GM12878 (cell line): ENCODE measurements at regions not wholly inside any gene's neighbourhood (a gene's known extent, or its start where the extent isn't known, plus 50 kb on each side); places are given as distances from the start of the nearest gene placed in this dataset.
"Not testable (repeated sequence)": the region's sequence is repeated elsewhere in the genome, so short reads cannot be mapped to it uniquely, and the experiment has no call there.

ENCODE experiments used
- ATAC-seq: fragments of 200-7000 bp; cut with Tn5 transposase; 3 replicates; pipeline ENCODE4 v1.9.1; 2020; ENCODE audit warnings: mild to moderate bottlenecking, moderate library complexity
- BruUV-seq: library from RNA; stranded (reverse); fragments of 400-500 nt; replicated peaks from 2 replicates; lab custom pipeline; 2021; lab: Mats Ljungman, UMichigan
- CTCF ChIA-PET: fragments of 300-600 bp; sonication (Branson Sonifier 250); formaldehyde crosslinking; extraction: SDS; loops from one replicate; lab custom pipeline; 2021; ENCODE audit warnings: inconsistent platforms; lab: Yijun Ruan, JAX
- POLR2A ChIA-PET: fragments of 350-600 bp; formaldehyde crosslinking; extraction: SDS; loops from one replicate; lab custom pipeline; 2021; ENCODE audit warnings: inconsistent platforms; lab: Charles Lee
- RAD21 ChIA-PET: fragments of 300-600 bp; sonication (Branson Sonifier 250); formaldehyde crosslinking; loops from one replicate; lab custom pipeline; 2023; ENCODE audit warnings: antibody characterized with exemption; ENCODE audit not compliant: unreplicated experiment; lab: Charles Lee
- SMC1A ChIA-PET: fragments of 300-600 bp; sonication (Branson Sonifier 250); formaldehyde crosslinking; loops from one replicate; lab custom pipeline; 2023; ENCODE audit not compliant: unreplicated experiment, uncharacterized antibody; lab: Charles Lee
- DNase-seq: peaks from one replicate; pipeline ENCODE4 v3.0.0-alpha.2; 2011; ENCODE audit warnings: low read depth, low spot score
- FAIRE-seq: peaks from 3 replicates; lab custom pipeline; 2011; peaks lifted over from hg19 to GRCh38; lab: Jason Lieb, UNC
- H2AFZ ChIP-seq: 2 replicates; pipeline ENCODE4 v1.6.0; 2011; ENCODE audit warnings: low read depth, low read length, control low read depth; ENCODE audit not compliant: control insufficient read depth
- H3K27ac ChIP-seq: 2 replicates; pipeline ENCODE4 v1.5.1; 2011; ENCODE audit warnings: control low read depth; ENCODE audit not compliant: control insufficient read depth, insufficient read depth
- H3K27me3 ChIP-seq, 2 experiments: replicated peaks in 1 of 2; 2 replicates each; pipeline versions ENCODE4 v1.6.0 to v1.6.1; 2011; ENCODE audit warnings: low read length in 1 of 2; ENCODE audit not compliant: control insufficient read depth in 2 of 2, insufficient read depth in 2 of 2
- H3K36me3 ChIP-seq, 2 experiments: 2 replicates each; pipeline ENCODE4 v1.5.1; 2011; ENCODE audit warnings: low read length in 1 of 2; ENCODE audit not compliant: control insufficient read depth in 2 of 2, insufficient read depth in 2 of 2
- H3K4me1 ChIP-seq: 2 replicates; pipeline ENCODE4 v1.6.1; 2011; ENCODE audit warnings: mild to moderate bottlenecking, low read length, moderate library complexity, mixed read lengths; ENCODE audit not compliant: control insufficient read depth, insufficient read depth
- H3K4me2 ChIP-seq: 2 replicates; pipeline ENCODE4 v1.6.0; 2011; ENCODE audit warnings: control low read depth; ENCODE audit not compliant: control insufficient read depth, insufficient read depth
- H3K4me3 ChIP-seq: fragments of 200-600 bp; sonication (generic); 2 replicates; pipeline ENCODE4 v1.5.1; 2016
- H3K79me2 ChIP-seq: 2 replicates; pipeline ENCODE4 v1.6.0; 2011; ENCODE audit warnings: low read length; ENCODE audit not compliant: control insufficient read depth, insufficient read depth
- H3K9ac ChIP-seq: 2 replicates; pipeline ENCODE4 v1.8.0; 2011; ENCODE audit warnings: low read length, control low read depth, mixed read lengths; ENCODE audit not compliant: control insufficient read depth, insufficient read depth
- H3K9me3 ChIP-seq: replicated peaks from 3 replicates; pipeline ENCODE4 v1.5.1; 2011; ENCODE audit warnings: mild to moderate bottlenecking, low read length; ENCODE audit not compliant: control insufficient read depth, insufficient read depth
- H4K20me1 ChIP-seq: 2 replicates; pipeline ENCODE4 v1.6.0; 2011; ENCODE audit not compliant: control insufficient read depth, insufficient read depth
- CBX5 ChIP-seq: sonication (generic); IDR thresholded peaks from 2 replicates; pipeline ENCODE4 v1.6.1; 2016; ENCODE audit warnings: low read depth, moderate library complexity, mild to moderate bottlenecking, inconsistent platforms
- CEBPZ ChIP-seq: fragments of 150-350 bp; IDR thresholded peaks from 2 replicates; pipeline ENCODE4 v1.6.1; 2016; ENCODE audit warnings: low read depth, low read length
- MTA2 ChIP-seq: fragments of 450-650 bp; IDR thresholded peaks from 2 replicates; pipeline ENCODE4 v1.6.1; 2016; ENCODE audit warnings: low read depth, mild to moderate bottlenecking, moderate library complexity
- NFXL1 ChIP-seq: fragments of 450-650 bp; IDR thresholded peaks from 2 replicates; pipeline ENCODE4 v1.6.1; 2017; ENCODE audit warnings: antibody characterized with exemption, mild to moderate bottlenecking, borderline replicate concordance
- NRF1 ChIP-seq: conservative IDR thresholded peaks from 2 replicates; pipeline ENCODE4 v1.6.1; 2011; ENCODE audit warnings: mild to moderate bottlenecking, low read depth, low read length, improper control_type of control experiment
- RB1 ChIP-seq: fragments of 450-650 bp; formaldehyde crosslinking; IDR thresholded peaks from 2 replicates; pipeline ENCODE4 v1.6.1; 2017; ENCODE audit warnings: mild to moderate bottlenecking, borderline replicate concordance
- RFX5 ChIP-seq: IDR thresholded peaks from 2 replicates; pipeline ENCODE4 v1.6.1; 2011; ENCODE audit warnings: low read depth, low read length, improper control_type of control experiment
- SREBF1 ChIP-seq: IDR thresholded peaks from 2 replicates; pipeline ENCODE4 v1.6.1; 2012; ENCODE audit warnings: mild to moderate bottlenecking, low read length
- SUZ12 ChIP-seq: fragments of 200-600 bp; sonication (generic); IDR thresholded peaks from one replicate; pipeline ENCODE4 v1.6.1; 2018; ENCODE audit warnings: antibody characterized with exemption, mild to moderate bottlenecking; ENCODE audit not compliant: unreplicated experiment
- YY1 ChIP-seq: IDR thresholded peaks from 2 replicates; pipeline ENCODE4 v1.6.1; 2011; ENCODE audit warnings: low read depth, mild to moderate bottlenecking, low read length
- WGBS: methylation state at CpG from one replicate; pipeline ENCODE4 v1.1.6; 2016; ENCODE audit warnings: low lambda C conversion rate; ENCODE audit not compliant: insufficient replicate concordance, insufficient coverage; ENCODE audit errors: missing lambda C conversion rate; 5-methylcytosine and 5-hydroxymethylcytosine counted together
- in situ Hi-C: fragments of 300-500 bp; cut with MboI; formaldehyde crosslinking; loops from 9 replicates; pipeline ENCODE4 v1.14.3; 2018; ENCODE audit warnings: mixed read lengths
- intact Hi-C: fragments of 100-400 bp; cut with micrococcal nuclease; formaldehyde crosslinking; loops from one replicate; pipeline ENCODE4 v1.14.2; 2022; ENCODE audit not compliant: unreplicated experiment

GRCh38 chr1:229732061-229732460 lies 106.0 kb downstream of the URB2 start (continued):
- TF ChIP-seq CBX5 = no peak
- no peak for TF ChIP-seq YY1

- no peaks in the 10 kb centered on the region for H4K20me1 ChIP-seq
- ChIA-PET RAD21 (no interaction called here), SMC1A (no interaction called here), CTCF (interaction anchor here (1.1 kb wide), 1 partner anchor 20 kb away, joined by 3 read pairs; no protein-coding TSS in a partner anchor), POLR2A (no interaction called here)
- H3K9ac ChIP-seq = no peak overlapping the region
- in situ Hi-C loops = no loop called here
- DNase-seq (no peak), ATAC-seq (no peak), FAIRE-seq (no peak)
- no peaks in the 10 kb centered on the region for H3K36me3 ChIP-seq
- intact Hi-C loops = no loop called here
- H3K4me3 ChIP-seq = no peak overlapping the region
- TF ChIP-seq CEBPZ = no peak
- TF ChIP-seq RB1 = no peak
- TF ChIP-seq NRF1 = no peak
- TF ChIP-seq MTA2 = no peak
- TF ChIP-seq SUZ12 = no peak
- TF ChIP-seq RFX5 = no peak
- no peak for TF ChIP-seq SREBF1
- TF ChIP-seq NFXL1 = no peak
- BruUV-seq = no TSS peak
- H3K27ac ChIP-seq = no peak overlapping the region
- H3K9me3 ChIP-seq = no peaks in the 10 kb centered on the region; the same call in 1 of the 3 replicates
- no peaks in the 10 kb centered on the region for H3K79me2 ChIP-seq
- no peaks in the 10 kb centered on the region for H3K27me3 ChIP-seq
- no peaks in the 10 kb centered on the region for H3K4me1 ChIP-seq
- H2AFZ ChIP-seq = no peak overlapping the region
- no peak overlapping the region for H3K4me2 ChIP-seq
These were observed 110.3 kb downstream of the URB2 start for GRCh38 chr1:229736376-229736775.

GRCh38 chr1:229742614-229743013 lies 116.6 kb downstream of the URB2 start:
- H3K79me2 ChIP-seq, H3K4me1 ChIP-seq, H3K9me3 ChIP-seq, DNase-seq, H3K9ac ChIP-seq, FAIRE-seq, BruUV-seq, H3K27me3 ChIP-seq, H2AFZ ChIP-seq, RAD21 ChIA-PET, H3K4me3 ChIP-seq, H4K20me1 ChIP-seq, POLR2A ChIA-PET, in situ Hi-C loops, H3K4me2 ChIP-seq, SMC1A ChIA-PET, ATAC-seq, H3K36me3 ChIP-seq, H3K27ac ChIP-seq, intact Hi-C loops: not testable (repeated sequence)
- CTCF ChIA-PET = interaction anchor here (0.9 kb wide), 1 partner anchor 25 kb away, joined by 3 read pairs; no protein-coding TSS in a partner anchor
- 0% methylated on average over 1 of the region's 1 CpG for WGBS
